Thymus (tissue), 11 donors: ENCODE measurements at regions not wholly inside any gene's neighbourhood (a gene's known extent, or its start where the extent isn't known, plus 50 kb on each side); places are given as distances from the start of the nearest gene placed in this dataset.

Source experiments
- DNase-seq, 9 donors: peaks; one replicate each; pipeline ENCODE4 v3.0.0-alpha.2; 2013; ENCODE audit warnings: low spot score in 9 of 9, low read depth in 6 of 9, missing footprints in 1 of 9
- H3K27ac ChIP-seq, 2 donors: one replicate each; pipeline ENCODE4 v1.5.1; 2013; ENCODE audit warnings: control low read depth in 1 of 2, low read depth in 1 of 2, low read length in 1 of 2, mild to moderate bottlenecking in 1 of 2, moderate library complexity in 1 of 2
- H3K27me3 ChIP-seq, 2 donors: one replicate each; pipeline ENCODE4 v1.5.1; 2013; ENCODE audit warnings: low read length in 1 of 2; ENCODE audit not compliant: control insufficient read depth in 2 of 2, insufficient read depth in 1 of 2
- H3K36me3 ChIP-seq, 2 donors: one replicate each; pipeline ENCODE4 v1.5.1; 2013; ENCODE audit warnings: low read length in 1 of 2, mild to moderate bottlenecking in 1 of 2, moderate library complexity in 1 of 2; ENCODE audit not compliant: control insufficient read depth in 2 of 2, insufficient read depth in 2 of 2
- H3K4me1 ChIP-seq, 2 donors: one replicate each; pipeline ENCODE4 v1.5.1; 2013; ENCODE audit warnings: low read length in 2 of 2; ENCODE audit not compliant: control insufficient read depth in 2 of 2, insufficient read depth in 2 of 2
- H3K4me3 ChIP-seq, 2 donors: one replicate each; pipeline ENCODE4 v1.5.1; 2013; ENCODE audit warnings: low read length in 2 of 2, control low read depth in 1 of 2, mild to moderate bottlenecking in 1 of 2
- H3K9me3 ChIP-seq, 2 donors: one replicate each; pipeline ENCODE4 v1.5.1; 2013; ENCODE audit warnings: low read length in 1 of 2, mild to moderate bottlenecking in 1 of 2; ENCODE audit not compliant: control insufficient read depth in 2 of 2, insufficient read depth in 1 of 2
- WGBS: extraction: QIAGEN DNeasy Blood & Tissue Kit; methylation state at CpG from one replicate; pipeline ENCODE4 v1.1.7; 2013; 5-methylcytosine and 5-hydroxymethylcytosine counted together
- donor health status: healthy.

GRCh38 chr3:94423578-94423977, 360.7 kb downstream of the NSUN3 start:
- H3K27ac ChIP-seq: no peak overlapping the region
- H3K4me3 ChIP-seq: no peak overlapping the region
- peaks cover 0 to 11% of the 10 kb centered on the region in 2 donors for H3K9me3 ChIP-seq
- no peaks in the 10 kb centered on the region for H3K36me3 ChIP-seq
- H3K27me3 ChIP-seq: no peaks in the 10 kb centered on the region
- no peaks in the 10 kb centered on the region for H3K4me1 ChIP-seq
- no peak for DNase-seq

GRCh38 chr3:94429517-94429916, 366.7 kb downstream of the NSUN3 start:
- no peak overlapping the region for H3K27ac ChIP-seq
- no peaks in the 10 kb centered on the region for H3K36me3 ChIP-seq
- no peak for DNase-seq
- no peak overlapping the region for H3K4me3 ChIP-seq
- peaks cover 0 to 6% of the 10 kb centered on the region in 2 donors for H3K9me3 ChIP-seq
- no peaks in the 10 kb centered on the region for H3K27me3 ChIP-seq
- H3K4me1 ChIP-seq: no peaks in the 10 kb centered on the region

- 89% methylated on average over 3 of the region's 3 CpGs for WGBS
- Histone ChIP-seq H3K27me3 (no peaks in the 10 kb centered on the region), H3K36me3 (no peaks in the 10 kb centered on the region)
Observed at GRCh38 chr3:94431876-94432570, 369.2 kb downstream of the NSUN3 start.

GRCh38 chr3:94433811-94434210, 370.9 kb downstream of the NSUN3 start:
- no peak overlapping the region for H3K27ac ChIP-seq
- no peaks in the 10 kb centered on the region for H3K36me3 ChIP-seq
- H3K27me3 ChIP-seq: no peaks in the 10 kb centered on the region
- no peaks in the 10 kb centered on the region for H3K4me1 ChIP-seq
- H3K4me3 ChIP-seq: no peak overlapping the region
- no peak for DNase-seq
- H3K9me3 ChIP-seq: no peaks in the 10 kb centered on the region

More at GRCh38 chr3:94431876-94432570, 369.2 kb downstream of the NSUN3 start:
- Histone ChIP-seq H3K4me1 (no peaks in the 10 kb centered on the region), H3K27ac (no peak overlapping the region), H3K4me3 (no peak overlapping the region), H3K9me3 (no peaks in the 10 kb centered on the region)
- DNase-seq: no peak

- no peaks in the 10 kb centered on the region for H3K27me3 ChIP-seq
- 86% methylated on average over 3 of the region's 3 CpGs for WGBS
- H3K4me1 ChIP-seq: no peaks in the 10 kb centered on the region
- H3K9me3 ChIP-seq: peaks cover 0 to 13% of the 10 kb centered on the region in 2 donors
- no peaks in the 10 kb centered on the region for H3K36me3 ChIP-seq
- no peak for DNase-seq
- no peak overlapping the region for H3K27ac ChIP-seq
- no peak overlapping the region for H3K4me3 ChIP-seq
Observed at GRCh38 chr3:94440767-94441493, 378.1 kb downstream of the NSUN3 start.

- Histone ChIP-seq H3K36me3 (no peaks in the 10 kb centered on the region), H3K4me3 (no peak overlapping the region), H3K4me1 (no peaks in the 10 kb centered on the region), H3K9me3 (peaks cover 0 to 13% of the 10 kb centered on the region in 2 donors), H3K27ac (no peak overlapping the region), H3K27me3 (no peaks in the 10 kb centered on the region)
- no peak for DNase-seq
- WGBS: 91% methylated on average over 1 of the region's 1 CpG
Observed at GRCh38 chr3:94441494-94441847, 378.6 kb downstream of the NSUN3 start.

- no peaks in the 10 kb centered on the region for H3K4me1 ChIP-seq
- DNase-seq: no peak
- whole genome bisulfite sequencing: 96% methylated on average over 1 of the region's 1 CpG
- no peak overlapping the region for H3K27ac ChIP-seq
- H3K36me3 ChIP-seq: no peaks in the 10 kb centered on the region
- H3K27me3 ChIP-seq: no peaks in the 10 kb centered on the region
- H3K9me3 ChIP-seq: no peaks in the 10 kb centered on the region
- H3K4me3 ChIP-seq: no peak overlapping the region
Observed at GRCh38 chr3:94453864-94454263, 391.0 kb downstream of the NSUN3 start.

GRCh38 chr3:94459167-94459566, 396.3 kb downstream of the NSUN3 start:
- Histone ChIP-seq H3K4me1 (no peaks in the 10 kb centered on the region), H3K36me3 (no peaks in the 10 kb centered on the region), H3K27me3 (no peaks in the 10 kb centered on the region), H3K9me3 (no peaks in the 10 kb centered on the region), H3K27ac (no peak overlapping the region), H3K4me3 (no peak overlapping the region)
- no peak for DNase-seq
- WGBS: 93% methylated on average over 1 of the region's 1 CpG

- no peak overlapping the region for H3K27ac ChIP-seq
- 87% methylated on average over 3 of the region's 3 CpGs for WGBS
- no peaks in the 10 kb centered on the region for H3K36me3 ChIP-seq
- no peaks in the 10 kb centered on the region for H3K9me3 ChIP-seq
- no peak overlapping the region for H3K4me3 ChIP-seq
- H3K4me1 ChIP-seq: no peaks in the 10 kb centered on the region
- DNase-seq: no peak
- no peaks in the 10 kb centered on the region for H3K27me3 ChIP-seq
Observed at GRCh38 chr3:94460931-94461330, 398.1 kb downstream of the NSUN3 start.
